ENCODE measurements at regions not wholly inside any gene's neighbourhood (a gene's known extent, or its start where the extent isn't known, plus 50 kb on each side); places are given as distances from the start of the nearest gene placed in this dataset.
A peak's percentile ranks its signal among the peaks of the same experiment; 100 is the strongest.
"Not testable (repeated sequence)": the region's sequence is repeated elsewhere in the genome, so short reads cannot be mapped to it uniquely, and the experiment has no call there.

DNA sequence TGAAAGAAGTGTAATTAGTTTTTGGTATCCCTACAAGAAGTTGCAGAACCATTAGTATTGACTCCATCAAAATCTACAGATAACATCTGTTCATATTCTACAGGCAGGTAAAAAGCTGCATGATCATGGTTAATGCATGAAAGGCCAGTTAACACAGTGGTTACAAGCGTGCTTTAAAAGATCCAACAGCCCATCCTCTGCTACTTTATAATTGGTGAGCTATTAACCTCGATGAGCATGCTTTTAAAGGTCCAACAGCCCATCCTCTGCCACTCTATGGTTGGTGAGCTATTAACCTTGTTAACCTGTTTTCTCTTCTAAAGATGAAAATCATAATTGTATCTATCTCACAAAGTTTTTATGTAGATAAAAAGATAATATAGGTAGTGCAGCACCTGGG lies 289.3 kb downstream of the DUSP6 start:
- TF ChIP-seq, protein P1, sequence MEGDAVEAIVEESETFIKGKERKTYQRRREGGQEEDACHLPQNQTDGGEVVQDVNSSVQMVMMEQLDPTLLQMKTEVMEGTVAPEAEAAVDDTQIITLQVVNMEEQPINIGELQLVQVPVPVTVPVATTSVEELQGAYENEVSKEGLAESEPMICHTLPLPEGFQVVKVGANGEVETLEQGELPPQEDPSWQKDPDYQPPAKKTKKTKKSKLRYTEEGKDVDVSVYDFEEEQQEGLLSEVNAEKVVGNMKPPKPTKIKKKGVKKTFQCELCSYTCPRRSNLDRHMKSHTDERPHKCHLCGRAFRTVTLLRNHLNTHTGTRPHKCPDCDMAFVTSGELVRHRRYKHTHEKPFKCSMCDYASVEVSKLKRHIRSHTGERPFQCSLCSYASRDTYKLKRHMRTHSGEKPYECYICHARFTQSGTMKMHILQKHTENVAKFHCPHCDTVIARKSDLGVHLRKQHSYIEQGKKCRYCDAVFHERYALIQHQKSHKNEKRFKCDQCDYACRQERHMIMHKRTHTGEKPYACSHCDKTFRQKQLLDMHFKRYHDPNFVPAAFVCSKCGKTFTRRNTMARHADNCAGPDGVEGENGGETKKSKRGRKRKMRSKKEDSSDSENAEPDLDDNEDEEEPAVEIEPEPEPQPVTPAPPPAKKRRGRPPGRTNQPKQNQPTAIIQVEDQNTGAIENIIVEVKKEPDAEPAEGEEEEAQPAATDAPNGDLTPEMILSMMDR (IDR thresholded peaks at IDR 0.05), result no peak
- no peak overlapping the region for H3K27ac ChIP-seq
- H3K36me3 ChIP-seq, result no peaks in the 10 kb centered on the region
- no peaks in the 10 kb centered on the region for H3K27me3 ChIP-seq
- H3K9me3 ChIP-seq, result no peaks in the 10 kb centered on the region
- no peaks in the 10 kb centered on the region for H3K4me1 ChIP-seq
- intact Hi-C loops (cut with DNase I), result no loop called here
- DNase-seq, result no peak
- no peak overlapping the region for H3K9ac ChIP-seq (ENCODE audit: low read depth in 2 of 2, low read length in 2 of 2)
- no peak overlapping the region for H3K4me3 ChIP-seq

DNA sequence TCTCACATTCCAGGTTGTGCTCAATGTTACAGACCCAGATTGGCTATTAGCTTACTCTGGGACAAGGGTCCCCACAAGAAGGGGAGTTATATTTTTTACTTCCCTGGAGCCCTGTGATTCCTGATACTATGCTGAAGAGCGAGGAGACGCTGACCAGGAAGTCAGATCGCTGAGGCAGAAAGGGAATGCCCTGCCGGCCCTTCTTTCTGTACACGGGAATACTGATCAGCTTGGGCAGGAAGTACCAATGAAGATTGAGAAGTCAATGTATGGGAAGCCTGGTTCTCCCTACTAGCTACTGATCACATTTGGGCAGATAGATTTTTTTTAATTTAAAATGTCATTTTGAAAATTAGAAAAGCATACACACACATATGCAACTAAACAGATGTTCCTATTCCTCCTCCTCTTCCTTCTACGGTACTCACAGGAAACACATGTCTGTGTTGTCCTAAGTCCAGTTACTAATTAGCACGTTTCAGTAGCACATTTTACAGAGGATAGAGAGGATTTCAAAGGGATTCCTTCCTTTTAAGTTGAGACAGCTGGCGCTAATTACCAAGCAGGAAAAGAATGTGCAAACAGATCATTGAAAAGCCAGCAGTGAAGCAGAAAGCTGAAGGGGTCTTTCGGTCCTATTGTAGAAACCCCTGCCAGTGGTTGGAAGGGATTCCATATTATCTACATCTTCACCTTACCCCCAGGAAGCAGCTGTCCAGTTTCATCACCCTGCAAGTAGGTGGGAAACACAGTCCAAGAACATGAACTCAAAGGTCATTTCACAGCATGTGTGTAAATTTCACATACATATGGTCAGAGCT lies 292.4 kb downstream of the DUSP6 start:
- intact Hi-C loops (cut with DNase I), result no loop called here
- H3K36me3 ChIP-seq, result no peaks in the 10 kb centered on the region
- peak; percentile 28 for DNase-seq
- H3K9ac ChIP-seq (ENCODE audit: low read depth in 2 of 2, low read length in 2 of 2), result no peak overlapping the region
- no peak overlapping the region for H3K4me3 ChIP-seq
- no peaks in the 10 kb centered on the region for H3K27me3 ChIP-seq
- no peaks in the 10 kb centered on the region for H3K9me3 ChIP-seq
- TF ChIP-seq, protein P1 (IDR thresholded peaks at IDR 0.05), result no peak
- no peaks in the 10 kb centered on the region for H3K4me1 ChIP-seq
- H3K27ac ChIP-seq, result no peak overlapping the region

DNA sequence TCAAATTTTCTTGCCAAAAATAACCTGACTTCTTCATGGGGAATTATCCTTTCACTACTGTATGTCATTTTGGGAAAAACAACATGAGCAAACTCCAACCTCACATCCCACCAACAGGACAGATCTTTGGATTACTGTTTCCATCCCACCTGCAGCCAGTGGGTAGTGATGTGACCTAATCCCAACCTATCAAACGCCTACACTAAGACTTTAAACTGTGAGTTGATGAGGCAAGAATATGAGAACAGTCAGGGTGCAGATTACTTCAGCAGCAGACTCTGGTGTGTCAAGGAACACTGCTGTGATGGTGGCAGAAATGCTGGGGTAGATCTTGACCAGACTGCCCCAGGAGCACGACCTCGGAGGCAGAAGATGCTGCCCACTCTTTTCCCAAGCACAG lies 293.2 kb downstream of the DUSP6 start:
- no peak overlapping the region for H3K4me3 ChIP-seq
- TF ChIP-seq, protein P1 (IDR thresholded peaks at IDR 0.05), result no peak
- intact Hi-C loops (cut with DNase I), result no loop called here
- H3K9me3 ChIP-seq, result no peaks in the 10 kb centered on the region
- H3K27ac ChIP-seq, result no peak overlapping the region
- H3K4me1 ChIP-seq, result no peaks in the 10 kb centered on the region
- H3K9ac ChIP-seq (ENCODE audit: low read depth in 2 of 2, low read length in 2 of 2), result no peak overlapping the region
- no peaks in the 10 kb centered on the region for H3K36me3 ChIP-seq
- no peaks in the 10 kb centered on the region for H3K27me3 ChIP-seq
- no peak for DNase-seq

DNA sequence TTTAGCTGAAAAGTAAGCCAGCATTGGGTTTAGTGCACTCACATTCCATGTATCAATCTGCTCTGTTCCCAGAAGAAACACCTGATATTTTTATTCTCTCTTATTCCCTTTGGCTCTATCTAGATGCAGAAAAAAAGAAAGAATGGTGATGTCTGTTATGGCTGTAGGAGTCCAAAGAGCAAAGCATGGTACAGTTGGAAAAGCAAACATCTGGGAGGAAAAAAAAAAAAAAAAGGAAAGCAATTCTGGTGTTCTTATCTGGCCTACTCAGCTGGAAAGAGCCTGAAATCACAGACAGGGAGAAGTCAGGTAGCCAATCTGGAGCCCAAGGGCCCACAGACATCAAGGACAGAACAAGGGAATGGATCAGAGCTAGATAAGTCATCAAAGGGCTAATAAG lies 293.9 kb downstream of the DUSP6 start:
- no peaks in the 10 kb centered on the region for H3K27me3 ChIP-seq
- H3K9ac ChIP-seq (ENCODE audit: low read depth in 2 of 2, low read length in 2 of 2), result no peak overlapping the region
- intact Hi-C loops (cut with DNase I), result no loop called here
- H3K27ac ChIP-seq, result no peak overlapping the region
- TF ChIP-seq, protein P1 (IDR thresholded peaks at IDR 0.05), result no peak
- no peak overlapping the region for H3K4me3 ChIP-seq
- no peaks in the 10 kb centered on the region for H3K9me3 ChIP-seq
- no peaks in the 10 kb centered on the region for H3K4me1 ChIP-seq
- no peaks in the 10 kb centered on the region for H3K36me3 ChIP-seq
- peak; percentile 28 for DNase-seq

DNA sequence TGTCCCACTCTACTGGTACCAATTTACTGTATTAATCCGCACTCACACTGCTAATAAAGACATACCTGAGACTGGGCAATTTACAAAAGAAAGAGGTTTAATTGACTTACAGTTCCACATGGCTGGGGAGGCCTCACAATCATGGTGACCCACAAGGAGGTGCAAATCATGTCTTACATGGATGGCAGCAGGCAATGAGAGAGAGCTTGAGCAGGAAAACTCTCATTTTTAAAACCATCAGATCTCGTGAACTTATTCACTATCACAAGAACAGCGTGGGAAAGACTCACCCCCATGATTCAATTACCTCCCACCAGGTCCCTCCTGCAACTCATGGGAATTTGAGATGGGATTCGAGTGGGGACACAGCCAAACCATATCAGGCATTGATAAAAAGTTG lies 298.5 kb downstream of the DUSP6 start:
- H3K27ac ChIP-seq; DNase-seq; H3K27me3 ChIP-seq; H3K4me3 ChIP-seq; H3K36me3 ChIP-seq; H3K9ac ChIP-seq (ENCODE audit: low read depth in 2 of 2, low read length in 2 of 2); H3K4me1 ChIP-seq; H3K9me3 ChIP-seq: not testable (repeated sequence)
- intact Hi-C loops (cut with DNase I), result loop anchor here (2.0 to 5.0 kb wide), 2 partner anchors 293 to 411 kb away; no protein-coding TSS in a partner anchor

DNA sequence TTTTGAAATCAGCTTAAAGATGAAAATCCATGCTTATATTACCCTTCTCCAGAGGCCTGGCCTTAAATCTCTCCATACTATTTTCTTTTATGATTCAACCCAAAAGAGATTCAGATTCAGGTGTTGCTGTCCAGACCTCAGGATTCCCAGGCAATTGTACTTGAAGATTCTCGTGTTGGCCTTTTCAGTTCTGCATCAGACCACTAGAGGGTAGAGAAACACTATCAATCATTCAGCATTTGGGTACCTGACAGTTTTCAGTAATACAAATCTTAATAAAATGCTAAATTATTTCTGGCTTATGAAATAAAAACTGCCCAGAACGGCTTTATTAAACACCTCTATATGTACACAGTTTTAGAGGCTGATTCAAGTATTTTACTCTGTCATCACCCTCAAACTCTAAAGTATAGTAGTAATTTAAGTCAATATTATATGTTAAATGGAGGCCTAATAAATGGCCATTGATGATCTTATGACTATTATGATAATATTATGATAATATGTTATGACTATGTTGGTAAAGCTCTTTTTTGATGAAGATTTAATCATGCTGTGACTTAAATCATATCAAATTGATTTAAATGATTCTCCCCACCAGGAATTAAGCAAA lies 301.1 kb downstream of the DUSP6 start:
- H3K27me3 ChIP-seq, result no peaks in the 10 kb centered on the region
- no peaks in the 10 kb centered on the region for H3K4me1 ChIP-seq
- H3K9me3 ChIP-seq, result no peaks in the 10 kb centered on the region
- intact Hi-C loops (cut with DNase I), result loop anchor here (5.0 kb wide), 1 partner anchor 296 kb away; no protein-coding TSS in a partner anchor
- TF ChIP-seq, protein P1 (IDR thresholded peaks at IDR 0.05), result peak; percentile 95
- no peak overlapping the region for H3K9ac ChIP-seq (ENCODE audit: low read depth in 2 of 2, low read length in 2 of 2)
- peak; percentile 44 for DNase-seq
- no peak overlapping the region for H3K4me3 ChIP-seq
- no peaks in the 10 kb centered on the region for H3K36me3 ChIP-seq
- no peak overlapping the region for H3K27ac ChIP-seq

All from colonic mucosa (tissue), 4 donors.